ENCODE measurements at regions not wholly inside any gene's neighbourhood (a gene's known extent, or its start where the extent isn't known, plus 50 kb on each side); places are given as distances from the start of the nearest gene placed in this dataset.

DNA sequence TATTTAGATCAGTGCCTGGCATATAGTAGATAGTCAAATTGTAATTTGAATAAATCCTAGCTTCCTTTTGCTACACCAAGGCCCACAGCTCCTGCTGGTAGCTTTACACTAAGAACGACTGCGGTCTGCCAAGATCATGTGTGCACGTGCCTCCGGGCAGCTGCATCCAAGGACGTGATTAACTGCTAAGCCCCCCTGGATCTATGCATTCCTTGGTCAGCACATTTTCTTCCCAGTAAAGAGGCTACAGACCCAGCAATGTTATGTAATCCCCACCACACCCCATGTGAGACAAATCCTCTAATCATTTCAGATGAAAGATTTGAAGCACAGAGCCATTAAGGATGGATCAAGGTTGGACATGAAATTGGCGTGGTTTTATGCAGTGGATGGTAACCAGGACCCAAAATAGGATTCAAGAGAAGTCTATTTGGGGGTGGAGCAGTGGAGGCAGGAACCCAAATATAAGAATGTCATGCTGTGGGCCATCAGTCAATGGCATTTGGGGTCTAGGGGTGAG, 65.2 kb upstream of the PEG3 start:
- TF ChIP-seq, protein P1, sequence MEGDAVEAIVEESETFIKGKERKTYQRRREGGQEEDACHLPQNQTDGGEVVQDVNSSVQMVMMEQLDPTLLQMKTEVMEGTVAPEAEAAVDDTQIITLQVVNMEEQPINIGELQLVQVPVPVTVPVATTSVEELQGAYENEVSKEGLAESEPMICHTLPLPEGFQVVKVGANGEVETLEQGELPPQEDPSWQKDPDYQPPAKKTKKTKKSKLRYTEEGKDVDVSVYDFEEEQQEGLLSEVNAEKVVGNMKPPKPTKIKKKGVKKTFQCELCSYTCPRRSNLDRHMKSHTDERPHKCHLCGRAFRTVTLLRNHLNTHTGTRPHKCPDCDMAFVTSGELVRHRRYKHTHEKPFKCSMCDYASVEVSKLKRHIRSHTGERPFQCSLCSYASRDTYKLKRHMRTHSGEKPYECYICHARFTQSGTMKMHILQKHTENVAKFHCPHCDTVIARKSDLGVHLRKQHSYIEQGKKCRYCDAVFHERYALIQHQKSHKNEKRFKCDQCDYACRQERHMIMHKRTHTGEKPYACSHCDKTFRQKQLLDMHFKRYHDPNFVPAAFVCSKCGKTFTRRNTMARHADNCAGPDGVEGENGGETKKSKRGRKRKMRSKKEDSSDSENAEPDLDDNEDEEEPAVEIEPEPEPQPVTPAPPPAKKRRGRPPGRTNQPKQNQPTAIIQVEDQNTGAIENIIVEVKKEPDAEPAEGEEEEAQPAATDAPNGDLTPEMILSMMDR (IDR thresholded peaks at IDR 0.05): no peak
- TF ChIP-seq POLR2A (IDR thresholded peaks at IDR 0.05): no peak

Data from body of pancreas (tissue), 4 donors.